ENCODE measurements at regions not wholly inside any gene's neighbourhood (a gene's known extent, or its start where the extent isn't known, plus 50 kb on each side); places are given as distances from the start of the nearest gene placed in this dataset.

GRCh38 chr13:47085346-47085745, 188.5 kb upstream of the HTR2A start:
- Histone ChIP-seq H3K79me2 (ENCODE audit: insufficient read depth) (no peaks in the 10 kb centered on the region), H3F3A (ENCODE audit: insufficient read depth) (peaks cover 17% of the 10 kb centered on the region), H3K9me2 (ENCODE audit: insufficient read depth) (no peaks in the 10 kb centered on the region), H3K27me3 (replicated peaks; ENCODE audit: insufficient read depth) (no peaks in the 10 kb centered on the region), H4K20me1 (ENCODE audit: insufficient read depth) (no peaks in the 10 kb centered on the region), H3K4me1 (ENCODE audit: insufficient read depth) (peaks cover 31% of the 10 kb centered on the region), H3K9ac (no peak overlapping the region), H3K27ac (peak overlapping the region; percentile 28), H3K9me3 (ENCODE audit: low read depth) (no peaks in the 10 kb centered on the region), H3K36me3 (ENCODE audit: low read depth) (no peaks in the 10 kb centered on the region), H2AFZ (no peak overlapping the region), H3K4me2 (ENCODE audit: unreplicated experiment) (peak overlapping the region; percentile 2), H3K4me3 (no peak overlapping the region)
- 4 to 5% methylated on average over 1 of the region's 1 CpG for WGBS, 2 experiments (ENCODE audit: low coverage in 1 of 2, low lambda C conversion rate in 2 of 2, missing lambda C conversion rate in 2 of 2)
- in situ Hi-C loops (cut with MboI) = no loop called here
- no peak for TF ChIP-seq EZH2phosphoT487 (IDR thresholded peaks at IDR 0.05; ENCODE audit: insufficient read depth, low read depth)
- TF ChIP-seq EZH2 (IDR thresholded peaks at IDR 0.05; ENCODE audit: insufficient read depth, poor library complexity, severe bottlenecking) = no peak
- peak; percentile 73 for DNase-seq

- TF ChIP-seq EZH2phosphoT487 (IDR thresholded peaks at IDR 0.05; ENCODE audit: insufficient read depth, low read depth) = no peak
- Histone ChIP-seq H3K27ac (no peak overlapping the region), H3K9me2 (ENCODE audit: insufficient read depth) (no peaks in the 10 kb centered on the region), H2AFZ (no peak overlapping the region), H3K79me2 (ENCODE audit: insufficient read depth) (no peaks in the 10 kb centered on the region), H3K4me2 (ENCODE audit: unreplicated experiment) (no peak overlapping the region), H3K4me1 (ENCODE audit: insufficient read depth) (peaks cover 14% of the 10 kb centered on the region; the same call in 1 of the 2 replicates), H3K9me3 (ENCODE audit: low read depth) (no peaks in the 10 kb centered on the region), H3K27me3 (replicated peaks; ENCODE audit: insufficient read depth) (no peaks in the 10 kb centered on the region), H4K20me1 (ENCODE audit: insufficient read depth) (no peaks in the 10 kb centered on the region), H3K36me3 (ENCODE audit: low read depth) (no peaks in the 10 kb centered on the region), H3F3A (ENCODE audit: insufficient read depth) (peaks cover 8% of the 10 kb centered on the region), H3K4me3 (no peak overlapping the region), H3K9ac (no peak overlapping the region)
- DNase-seq = no peak
- WGBS, 2 experiments (ENCODE audit: low coverage in 1 of 2, low lambda C conversion rate in 2 of 2, missing lambda C conversion rate in 2 of 2) = 7 to 12% methylated on average over 1 of the region's 1 CpG
- in situ Hi-C loops (cut with MboI) = no loop called here
Observed at GRCh38 chr13:47081850-47082249, 185.0 kb upstream of the HTR2A start.

- no peak overlapping the region for H3K4me3 ChIP-seq
Observed at GRCh38 chr13:47081246-47081645, 184.4 kb upstream of the HTR2A start.

GRCh38 chr13:47080621-47081020, 183.8 kb upstream of the HTR2A start:
- Histone ChIP-seq H2AFZ (no peak overlapping the region), H3K27me3 (replicated peaks; ENCODE audit: insufficient read depth) (no peaks in the 10 kb centered on the region), H3K9me3 (ENCODE audit: low read depth) (no peaks in the 10 kb centered on the region), H4K20me1 (ENCODE audit: insufficient read depth) (no peaks in the 10 kb centered on the region), H3K9me2 (ENCODE audit: insufficient read depth) (no peaks in the 10 kb centered on the region), H3K27ac (no peak overlapping the region), H3K79me2 (ENCODE audit: insufficient read depth) (no peaks in the 10 kb centered on the region), H3K4me2 (ENCODE audit: unreplicated experiment) (no peak overlapping the region), H3K9ac (no peak overlapping the region), H3K4me3 (no peak overlapping the region), H3K4me1 (ENCODE audit: insufficient read depth) (peaks cover 11% of the 10 kb centered on the region; the same call in 1 of the 2 replicates), H3F3A (ENCODE audit: insufficient read depth) (peaks cover 6% of the 10 kb centered on the region), H3K36me3 (ENCODE audit: low read depth) (no peaks in the 10 kb centered on the region)
- in situ Hi-C loops (cut with MboI) = no loop called here
- TF ChIP-seq EZH2 (IDR thresholded peaks at IDR 0.05; ENCODE audit: insufficient read depth, poor library complexity, severe bottlenecking) (no peak), EZH2phosphoT487 (IDR thresholded peaks at IDR 0.05; ENCODE audit: insufficient read depth, low read depth) (no peak)
- no peak for DNase-seq
- 9 to 10% methylated on average over 2 of the region's 2 CpGs for WGBS, 2 experiments (ENCODE audit: low coverage in 1 of 2, low lambda C conversion rate in 2 of 2, missing lambda C conversion rate in 2 of 2)

More at GRCh38 chr13:47081246-47081645, 184.4 kb upstream of the HTR2A start:
- H3K36me3 ChIP-seq (ENCODE audit: low read depth) = no peaks in the 10 kb centered on the region
- no peaks in the 10 kb centered on the region for H3K79me2 ChIP-seq (ENCODE audit: insufficient read depth)
- no peaks in the 10 kb centered on the region for H3K9me3 ChIP-seq (ENCODE audit: low read depth)
- 76 to 83% methylated on average over 7 of the region's 7 CpGs for WGBS, 2 experiments (ENCODE audit: low coverage in 1 of 2, low lambda C conversion rate in 2 of 2, missing lambda C conversion rate in 2 of 2)
- H3K9me2 ChIP-seq (ENCODE audit: insufficient read depth) = no peaks in the 10 kb centered on the region
- no peaks in the 10 kb centered on the region for H3K27me3 ChIP-seq (replicated peaks; ENCODE audit: insufficient read depth)
- H4K20me1 ChIP-seq (ENCODE audit: insufficient read depth) = no peaks in the 10 kb centered on the region
- no peak for DNase-seq
- H3K9ac ChIP-seq = no peak overlapping the region
- TF ChIP-seq EZH2phosphoT487 (IDR thresholded peaks at IDR 0.05; ENCODE audit: insufficient read depth, low read depth) (no peak), EZH2 (IDR thresholded peaks at IDR 0.05; ENCODE audit: insufficient read depth, poor library complexity, severe bottlenecking) (no peak)
- no peak overlapping the region for H2AFZ ChIP-seq
- H3K4me1 ChIP-seq (ENCODE audit: insufficient read depth) = peaks cover 15% of the 10 kb centered on the region; the same call in 1 of the 2 replicates
- in situ Hi-C loops (cut with MboI) = no loop called here
- no peak overlapping the region for H3K27ac ChIP-seq
- H3K4me2 ChIP-seq (ENCODE audit: unreplicated experiment) = no peak overlapping the region
- peaks cover 8% of the 10 kb centered on the region for H3F3A ChIP-seq (ENCODE audit: insufficient read depth)

GRCh38 chr13:47076500-47076899, 179.6 kb upstream of the HTR2A start:
- Histone ChIP-seq H3K9me3 (ENCODE audit: low read depth) (no peaks in the 10 kb centered on the region), H3K9ac (no peak overlapping the region), H3K4me3 (no peak overlapping the region), H2AFZ (no peak overlapping the region), H3K9me2 (ENCODE audit: insufficient read depth) (no peaks in the 10 kb centered on the region), H4K20me1 (ENCODE audit: insufficient read depth) (no peaks in the 10 kb centered on the region), H3F3A (ENCODE audit: insufficient read depth) (no peaks in the 10 kb centered on the region), H3K4me1 (ENCODE audit: insufficient read depth) (0 out of 2 replicates have a peak, but pooled peaks cover 4% of the 10 kb centered on the region), H3K27ac (no peak overlapping the region), H3K79me2 (ENCODE audit: insufficient read depth) (no peaks in the 10 kb centered on the region), H3K36me3 (ENCODE audit: low read depth) (no peaks in the 10 kb centered on the region), H3K27me3 (replicated peaks; ENCODE audit: insufficient read depth) (no peaks in the 10 kb centered on the region), H3K4me2 (ENCODE audit: unreplicated experiment) (no peak overlapping the region)
- TF ChIP-seq EZH2phosphoT487 (IDR thresholded peaks at IDR 0.05; ENCODE audit: insufficient read depth, low read depth) (no peak), EZH2 (IDR thresholded peaks at IDR 0.05; ENCODE audit: insufficient read depth, poor library complexity, severe bottlenecking) (no peak)
- WGBS, 2 experiments (ENCODE audit: low coverage in 1 of 2, low lambda C conversion rate in 2 of 2, missing lambda C conversion rate in 2 of 2) = 49 to 50% methylated on average over 2 of the region's 2 CpGs
- in situ Hi-C loops (cut with MboI) = no loop called here
- peak; percentile 65 for DNase-seq
